ENCODE measurements at regions not wholly inside any gene's neighbourhood (a gene's known extent, or its start where the extent isn't known, plus 50 kb on each side); places are given as distances from the start of the nearest gene placed in this dataset.

DNA sequence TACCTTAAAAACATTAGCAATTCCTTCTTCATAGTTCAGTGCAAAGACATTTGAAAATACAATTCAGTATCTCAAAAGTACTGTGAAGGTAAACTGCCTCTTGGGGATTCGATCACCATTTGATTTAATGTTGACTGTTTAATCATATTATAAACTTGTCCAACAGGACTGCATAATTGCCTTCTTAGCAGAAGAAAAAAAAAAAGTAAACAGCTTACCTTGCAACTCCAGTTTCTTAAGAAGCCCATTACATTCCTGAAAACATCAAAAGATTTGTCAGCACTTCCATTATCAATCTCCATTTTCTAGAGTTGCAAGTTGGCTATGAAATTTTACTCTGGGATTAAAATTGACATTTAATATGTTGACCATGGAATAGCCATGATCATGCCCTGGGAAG lies 1154.6 kb downstream of the OLFM4 start:
- TF ChIP-seq POLR2A (IDR thresholded peaks at IDR 0.05) (no peak), POLR2AphosphoS5 (IDR thresholded peaks at IDR 0.05) (no peak)
- TF ChIP-seq, protein P1, sequence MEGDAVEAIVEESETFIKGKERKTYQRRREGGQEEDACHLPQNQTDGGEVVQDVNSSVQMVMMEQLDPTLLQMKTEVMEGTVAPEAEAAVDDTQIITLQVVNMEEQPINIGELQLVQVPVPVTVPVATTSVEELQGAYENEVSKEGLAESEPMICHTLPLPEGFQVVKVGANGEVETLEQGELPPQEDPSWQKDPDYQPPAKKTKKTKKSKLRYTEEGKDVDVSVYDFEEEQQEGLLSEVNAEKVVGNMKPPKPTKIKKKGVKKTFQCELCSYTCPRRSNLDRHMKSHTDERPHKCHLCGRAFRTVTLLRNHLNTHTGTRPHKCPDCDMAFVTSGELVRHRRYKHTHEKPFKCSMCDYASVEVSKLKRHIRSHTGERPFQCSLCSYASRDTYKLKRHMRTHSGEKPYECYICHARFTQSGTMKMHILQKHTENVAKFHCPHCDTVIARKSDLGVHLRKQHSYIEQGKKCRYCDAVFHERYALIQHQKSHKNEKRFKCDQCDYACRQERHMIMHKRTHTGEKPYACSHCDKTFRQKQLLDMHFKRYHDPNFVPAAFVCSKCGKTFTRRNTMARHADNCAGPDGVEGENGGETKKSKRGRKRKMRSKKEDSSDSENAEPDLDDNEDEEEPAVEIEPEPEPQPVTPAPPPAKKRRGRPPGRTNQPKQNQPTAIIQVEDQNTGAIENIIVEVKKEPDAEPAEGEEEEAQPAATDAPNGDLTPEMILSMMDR (IDR thresholded peaks at IDR 0.05), result no peak

Measured in suprapubic skin (tissue), 4 donors.